ENCODE measurements at regions not wholly inside any gene's neighbourhood (a gene's known extent, or its start where the extent isn't known, plus 50 kb on each side); places are given as distances from the start of the nearest gene placed in this dataset.

- DNase-seq (ENCODE audit: low read depth) (peak; percentile 95), FAIRE-seq (no peak)
- no peak overlapping the region for H3K4me3 ChIP-seq (ENCODE audit: low read depth, low read length)
- no peaks in the 10 kb centered on the region for H3K36me3 ChIP-seq (ENCODE audit: control insufficient read depth, insufficient read depth, low read length)
- no peaks in the 10 kb centered on the region for H3K27me3 ChIP-seq (ENCODE audit: control insufficient read depth, insufficient read depth, low read length)
- no peak for TF ChIP-seq CTCF (IDR thresholded peaks at IDR 0.05; ENCODE audit: insufficient read depth, low read length, severe bottlenecking)
Measured at GRCh38 chr3:99128725-99129505, 227.4 kb upstream of the DCBLD2 start.

GRCh38 chr3:99128235-99128634 lies 226.7 kb upstream of the DCBLD2 start:
- no peak for TF ChIP-seq CTCF (IDR thresholded peaks at IDR 0.05; ENCODE audit: insufficient read depth, low read length, severe bottlenecking)
- Histone ChIP-seq H3K4me3 (ENCODE audit: low read depth, low read length) (no peak overlapping the region), H3K36me3 (ENCODE audit: control insufficient read depth, insufficient read depth, low read length) (no peaks in the 10 kb centered on the region), H3K27me3 (ENCODE audit: control insufficient read depth, insufficient read depth, low read length) (no peaks in the 10 kb centered on the region)
- FAIRE-seq: no peak
- no peak for DNase-seq (ENCODE audit: low read depth)

DNA sequence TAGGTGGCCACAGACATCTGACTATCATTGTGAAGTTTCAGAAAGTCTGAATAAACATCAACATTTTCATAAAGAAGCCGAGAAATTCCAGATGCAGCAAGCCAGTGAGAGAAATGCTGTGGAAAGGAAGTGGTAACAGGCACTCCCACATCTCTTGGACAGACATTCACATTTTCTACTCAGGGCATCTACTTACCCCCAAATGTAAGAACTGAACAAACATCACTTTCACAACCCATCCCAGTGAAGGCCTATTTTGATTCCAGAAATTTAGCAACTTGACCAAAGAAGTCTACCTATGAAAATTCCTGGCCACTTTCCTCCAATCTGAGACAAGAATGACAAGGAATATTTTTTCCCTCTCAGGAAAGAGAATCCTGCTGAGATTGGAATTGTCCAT lies 224.8 kb upstream of the DCBLD2 start:
- DNase-seq (ENCODE audit: low read depth) (no peak), FAIRE-seq (no peak)
- TF ChIP-seq CTCF (IDR thresholded peaks at IDR 0.05; ENCODE audit: insufficient read depth, low read length, severe bottlenecking): no peak
- Histone ChIP-seq H3K36me3 (ENCODE audit: control insufficient read depth, insufficient read depth, low read length) (no peaks in the 10 kb centered on the region), H3K27me3 (ENCODE audit: control insufficient read depth, insufficient read depth, low read length) (no peaks in the 10 kb centered on the region), H3K4me3 (ENCODE audit: low read depth, low read length) (no peak overlapping the region)

DNA sequence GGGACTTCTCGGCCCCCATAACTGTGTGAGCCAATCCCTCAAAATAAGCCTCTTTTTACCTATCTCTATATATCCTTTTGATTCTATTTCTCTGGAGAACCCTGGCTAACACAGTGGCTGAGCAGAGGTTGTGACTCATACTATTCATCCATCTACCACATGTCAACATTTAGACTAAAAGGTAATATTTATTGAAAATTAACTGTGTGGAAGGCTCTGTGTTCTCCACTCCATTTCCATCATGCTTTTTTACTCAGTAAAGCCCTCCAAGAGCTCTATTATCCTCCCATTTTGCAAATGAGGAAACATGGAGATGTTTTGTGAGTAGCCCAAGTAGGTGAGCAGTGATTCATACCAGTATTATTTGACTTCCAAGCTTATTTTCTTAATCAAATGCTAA lies 217.9 kb upstream of the DCBLD2 start:
- Histone ChIP-seq H3K27me3 (ENCODE audit: control insufficient read depth, insufficient read depth, low read length) (peaks cover 1% of the 10 kb centered on the region), H3K36me3 (ENCODE audit: control insufficient read depth, insufficient read depth, low read length) (no peaks in the 10 kb centered on the region), H3K4me3 (ENCODE audit: low read depth, low read length) (no peak overlapping the region)
- no peak for TF ChIP-seq CTCF (IDR thresholded peaks at IDR 0.05; ENCODE audit: insufficient read depth, low read length, severe bottlenecking)
- DNase-seq (ENCODE audit: low read depth): peak; percentile 24
- no peak for FAIRE-seq

DNA sequence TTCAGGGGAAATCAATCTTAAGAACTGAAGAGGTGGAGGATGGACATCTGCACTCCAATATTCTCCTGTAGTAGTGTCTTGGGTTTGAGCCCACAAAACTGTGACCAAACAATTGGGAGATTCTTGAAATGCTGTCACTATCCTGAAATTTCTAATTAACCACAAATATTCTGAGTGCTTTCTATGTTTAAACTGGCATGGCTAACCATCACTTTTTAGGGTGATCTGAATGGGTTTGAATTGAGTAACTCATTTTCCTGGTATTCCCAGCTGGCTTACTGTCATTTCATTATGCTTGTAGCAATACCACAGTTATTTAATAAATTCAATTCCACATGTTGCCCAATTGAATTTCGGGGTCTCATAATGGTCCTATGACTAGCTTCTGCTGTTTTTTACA lies 216.9 kb upstream of the DCBLD2 start:
- H3K4me3 ChIP-seq (ENCODE audit: low read depth, low read length): no peak overlapping the region
- no peak for FAIRE-seq
- no peak for DNase-seq (ENCODE audit: low read depth)
- no peak for TF ChIP-seq CTCF (IDR thresholded peaks at IDR 0.05; ENCODE audit: insufficient read depth, low read length, severe bottlenecking)
- peaks cover 1% of the 10 kb centered on the region for H3K27me3 ChIP-seq (ENCODE audit: control insufficient read depth, insufficient read depth, low read length)
- H3K36me3 ChIP-seq (ENCODE audit: control insufficient read depth, insufficient read depth, low read length): no peaks in the 10 kb centered on the region

Data from bronchial epithelial cell (primary cell).